GM12875 (cell line): ENCODE measurements at regions not wholly inside any gene's neighbourhood (a gene's known extent, or its start where the extent isn't known, plus 50 kb on each side); places are given as distances from the start of the nearest gene placed in this dataset.

ENCODE experiments used
- H3K4me3 ChIP-seq: one replicate; pipeline ENCODE4 v1.5.1; 2011; ENCODE audit warnings: low read depth, low read length, control low read depth
- TF ChIP-seq, protein P1 (sequence below): IDR thresholded peaks from 2 replicates; pipeline ENCODE4 v1.5.1; 2011; ENCODE audit warnings: low read depth, mild to moderate bottlenecking, control low read depth, inconsistent platforms, low read length, moderate library complexity, borderline replicate concordance; ENCODE audit not compliant: insufficient read depth

DNA sequence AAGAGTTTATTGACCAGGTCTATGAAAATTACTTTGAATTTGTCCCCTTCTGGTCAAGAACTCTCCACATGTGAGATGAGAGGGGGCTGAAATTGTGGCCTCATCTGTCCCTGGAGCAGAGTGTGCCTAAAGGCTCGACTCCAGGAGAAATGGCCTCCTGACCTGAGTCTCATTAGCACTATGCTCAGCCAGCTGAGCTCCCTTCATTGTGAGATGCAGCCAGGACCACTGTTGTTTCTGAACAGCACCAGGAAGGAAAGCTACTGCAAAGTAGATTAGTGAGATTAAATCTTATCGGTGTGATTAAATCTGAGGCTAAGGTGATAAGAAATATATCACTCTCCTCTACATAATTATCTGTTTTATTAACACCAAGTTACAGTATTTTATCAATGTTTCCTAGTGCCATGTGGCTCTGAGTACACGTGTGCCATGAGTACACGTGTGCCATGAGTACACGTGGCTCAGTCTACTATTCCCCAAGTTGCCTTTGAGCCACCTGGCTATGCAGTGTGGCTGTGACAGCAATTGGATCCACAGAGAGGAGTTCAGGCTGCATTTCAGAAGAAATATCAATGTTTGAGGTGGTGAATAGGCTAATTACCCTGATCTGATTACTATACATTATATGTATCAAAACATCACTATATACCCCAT is 126.9 kb downstream of the IPMK start:
- H3K4me3 ChIP-seq, result no peak overlapping the region
- TF ChIP-seq, protein P1, sequence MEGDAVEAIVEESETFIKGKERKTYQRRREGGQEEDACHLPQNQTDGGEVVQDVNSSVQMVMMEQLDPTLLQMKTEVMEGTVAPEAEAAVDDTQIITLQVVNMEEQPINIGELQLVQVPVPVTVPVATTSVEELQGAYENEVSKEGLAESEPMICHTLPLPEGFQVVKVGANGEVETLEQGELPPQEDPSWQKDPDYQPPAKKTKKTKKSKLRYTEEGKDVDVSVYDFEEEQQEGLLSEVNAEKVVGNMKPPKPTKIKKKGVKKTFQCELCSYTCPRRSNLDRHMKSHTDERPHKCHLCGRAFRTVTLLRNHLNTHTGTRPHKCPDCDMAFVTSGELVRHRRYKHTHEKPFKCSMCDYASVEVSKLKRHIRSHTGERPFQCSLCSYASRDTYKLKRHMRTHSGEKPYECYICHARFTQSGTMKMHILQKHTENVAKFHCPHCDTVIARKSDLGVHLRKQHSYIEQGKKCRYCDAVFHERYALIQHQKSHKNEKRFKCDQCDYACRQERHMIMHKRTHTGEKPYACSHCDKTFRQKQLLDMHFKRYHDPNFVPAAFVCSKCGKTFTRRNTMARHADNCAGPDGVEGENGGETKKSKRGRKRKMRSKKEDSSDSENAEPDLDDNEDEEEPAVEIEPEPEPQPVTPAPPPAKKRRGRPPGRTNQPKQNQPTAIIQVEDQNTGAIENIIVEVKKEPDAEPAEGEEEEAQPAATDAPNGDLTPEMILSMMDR, result no peak

DNA sequence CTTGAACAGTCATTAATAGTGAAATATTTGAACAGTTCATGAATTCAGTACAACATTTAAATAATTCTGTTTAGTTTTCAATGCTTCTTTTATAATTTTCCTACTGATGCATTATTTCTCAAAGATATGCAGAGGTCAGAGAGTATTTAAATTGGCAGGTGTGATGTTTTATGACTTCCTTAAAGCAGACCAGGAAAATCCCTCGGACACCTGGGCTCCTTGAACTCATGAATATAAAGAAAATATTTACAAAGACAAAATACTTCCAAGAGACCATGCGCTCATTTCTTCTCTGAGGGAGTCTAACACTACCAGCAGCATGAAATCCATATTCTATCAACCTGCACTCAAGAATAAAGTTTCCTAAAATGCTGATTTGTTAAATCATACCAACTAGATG is 127.6 kb downstream of the IPMK start:
- H3K4me3 ChIP-seq, result no peak overlapping the region
- TF ChIP-seq, protein P1, result no peak

DNA sequence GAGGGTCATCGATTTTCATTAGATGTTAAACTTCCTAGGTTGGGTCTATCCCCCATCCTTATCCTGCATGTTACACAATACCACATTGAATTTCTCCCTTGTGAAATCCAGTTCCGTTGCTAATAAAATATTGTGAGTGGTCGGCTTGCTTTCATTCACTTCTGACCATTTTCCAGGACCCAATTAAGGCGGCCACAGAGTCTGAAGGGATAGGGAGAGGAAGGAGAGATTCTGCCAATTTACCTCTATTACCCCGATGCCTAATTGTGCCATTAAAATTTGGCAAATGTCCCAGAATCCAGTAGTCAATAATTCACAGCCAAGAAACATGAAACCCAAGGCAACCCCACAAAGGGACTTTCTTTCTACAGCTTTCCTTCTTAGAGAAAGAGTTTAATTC is 129.9 kb downstream of the IPMK start:
- H3K4me3 ChIP-seq, result no peak overlapping the region
- TF ChIP-seq, protein P1, result no peak

DNA sequence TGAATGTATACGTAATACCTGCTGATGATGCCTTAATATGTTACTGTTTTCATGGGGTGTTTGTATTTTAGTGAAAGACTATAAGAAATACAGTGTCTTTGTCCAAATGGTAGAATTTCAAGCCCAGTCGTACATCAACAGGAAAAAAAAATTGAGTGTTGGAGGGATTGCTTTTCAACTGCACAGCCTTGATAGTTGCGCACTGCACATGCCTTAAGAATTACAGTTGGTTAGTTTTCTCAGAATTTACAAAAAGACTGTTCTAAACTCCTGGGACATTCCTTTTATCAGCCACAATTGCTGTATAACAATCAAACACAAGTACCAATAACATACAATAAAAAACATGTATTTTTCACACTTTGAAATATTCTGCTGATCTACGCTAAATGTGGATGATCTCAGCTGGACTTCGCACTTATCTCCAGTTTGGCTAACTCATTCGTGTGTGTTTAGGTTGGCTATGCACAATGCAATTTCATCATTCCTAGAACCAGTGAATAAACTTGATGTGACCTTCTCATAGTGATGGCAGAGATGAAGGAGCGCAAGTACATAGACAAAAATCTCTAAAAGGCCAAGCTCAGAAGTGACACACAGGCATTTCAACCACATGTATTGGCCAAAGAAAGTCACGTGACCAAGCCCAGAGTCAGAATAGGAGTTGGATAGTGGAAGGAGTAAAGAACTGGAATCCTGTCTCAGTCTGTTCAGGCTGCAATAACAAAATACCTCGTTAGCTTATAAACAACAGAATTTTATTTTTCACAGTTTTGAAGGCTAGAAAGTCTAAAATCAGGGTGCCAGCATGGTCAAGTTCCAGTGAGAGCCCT is 152.3 kb downstream of the IPMK start:
- H3K4me3 ChIP-seq, result no peak overlapping the region
- TF ChIP-seq, protein P1, result no peak

DNA sequence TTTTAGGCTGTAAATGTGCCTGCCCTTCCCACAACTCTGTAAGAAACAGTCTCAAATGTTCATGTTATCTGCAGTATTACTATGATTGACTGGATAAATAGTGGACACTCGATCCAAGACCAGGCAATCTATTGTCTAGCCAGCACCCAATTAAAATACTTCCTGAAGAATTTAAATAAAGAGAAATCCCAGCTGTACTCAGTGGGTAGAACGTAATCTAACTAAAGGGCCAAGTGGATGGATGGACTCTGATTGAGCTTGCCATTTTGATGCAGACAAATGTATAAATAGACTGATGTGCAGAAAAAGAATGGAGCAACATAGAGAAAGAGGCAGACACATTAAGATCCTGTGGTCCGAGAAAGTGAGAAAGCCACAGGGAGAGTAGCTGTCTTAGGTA is 158.0 kb downstream of the IPMK start:
- no peak overlapping the region for H3K4me3 ChIP-seq
- TF ChIP-seq, protein P1, result no peak

DNA sequence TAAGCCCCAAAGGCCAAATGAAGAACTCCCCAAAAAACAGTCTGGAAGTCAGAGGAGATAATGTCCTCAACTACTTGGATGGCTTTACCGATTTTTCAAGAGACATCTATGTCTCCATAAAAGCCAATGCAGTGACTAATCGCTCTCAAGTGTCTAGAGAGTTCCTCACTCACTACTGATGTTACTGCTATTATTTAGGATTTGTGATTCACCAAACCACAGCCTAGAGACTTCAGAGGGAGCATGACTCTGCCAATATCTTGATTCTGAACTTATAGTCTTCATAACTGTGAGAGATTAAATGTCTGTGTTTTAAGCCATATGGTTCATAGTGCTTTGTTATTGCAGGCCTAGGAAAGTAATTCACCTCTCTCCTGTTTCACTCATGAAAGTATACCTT is 160.2 kb downstream of the IPMK start:
- TF ChIP-seq, protein P1, result no peak

DNA sequence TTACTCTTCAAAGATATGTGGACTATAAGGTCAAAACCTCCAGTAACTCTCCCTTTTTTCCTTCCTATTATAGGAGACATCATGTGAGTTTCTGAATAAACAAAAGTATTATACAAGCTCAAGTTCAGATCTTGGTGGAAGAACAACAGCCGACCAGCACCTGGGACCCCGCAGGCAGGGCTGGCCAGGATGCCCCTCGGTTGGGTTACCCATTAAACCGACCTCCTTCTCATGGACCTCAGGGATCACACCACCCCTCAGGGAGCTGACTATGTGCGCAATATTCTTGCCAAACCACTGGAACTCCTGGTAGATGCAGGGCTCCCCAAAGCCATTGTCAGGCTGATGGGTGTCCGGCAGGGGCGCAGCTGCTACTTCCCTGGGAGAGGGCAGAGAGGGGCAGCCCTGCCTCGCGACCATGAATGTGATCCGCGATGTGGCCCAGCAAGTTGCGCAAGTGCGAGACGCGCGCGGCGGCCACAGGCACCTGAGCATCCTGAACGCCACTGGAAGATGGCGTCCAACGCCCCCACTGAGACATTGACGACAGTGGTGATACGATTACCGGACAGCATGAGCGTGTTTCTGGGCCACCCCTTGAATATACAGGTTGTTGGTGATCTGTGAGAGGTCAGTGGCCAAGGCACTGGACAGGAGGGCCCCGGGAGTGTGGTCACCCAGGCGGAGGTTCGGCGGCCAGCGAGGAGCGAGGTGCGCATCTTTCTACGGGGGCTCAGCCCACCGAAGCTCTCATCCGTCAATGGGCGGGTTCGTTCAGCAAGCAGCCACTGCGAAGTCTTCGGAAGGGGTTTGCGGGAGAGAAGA is 161.3 kb downstream of the IPMK start:
- TF ChIP-seq, protein P1, result no peak
- no peak overlapping the region for H3K4me3 ChIP-seq

More for the DNA sequence above, 160.2 kb downstream of the IPMK start:
- H3K4me3 ChIP-seq, result no peak overlapping the region
